ENCODE measurements at regions not wholly inside any gene's neighbourhood (a gene's known extent, or its start where the extent isn't known, plus 50 kb on each side); places are given as distances from the start of the nearest gene placed in this dataset.

DNA sequence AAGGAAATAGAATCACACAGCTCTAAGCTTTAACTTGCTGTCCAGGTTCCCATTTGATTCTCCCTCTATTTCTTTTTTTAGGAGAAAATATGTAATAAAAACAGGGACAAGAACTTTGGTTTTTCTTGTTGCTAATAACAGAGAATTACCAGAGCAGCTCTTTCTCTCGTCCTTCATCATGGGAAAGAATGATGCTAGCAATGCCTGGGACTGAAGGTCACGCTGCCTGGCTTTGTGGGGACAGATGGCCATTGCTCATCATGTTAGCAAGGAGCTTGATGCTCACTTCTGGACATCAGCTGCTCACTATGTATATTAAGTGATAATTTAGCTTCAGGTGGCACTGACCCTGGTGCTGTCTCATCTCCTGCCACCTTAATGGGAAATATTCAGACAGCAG lies 77.3 kb upstream of the AKT3 start:
- TF ChIP-seq, protein P1, sequence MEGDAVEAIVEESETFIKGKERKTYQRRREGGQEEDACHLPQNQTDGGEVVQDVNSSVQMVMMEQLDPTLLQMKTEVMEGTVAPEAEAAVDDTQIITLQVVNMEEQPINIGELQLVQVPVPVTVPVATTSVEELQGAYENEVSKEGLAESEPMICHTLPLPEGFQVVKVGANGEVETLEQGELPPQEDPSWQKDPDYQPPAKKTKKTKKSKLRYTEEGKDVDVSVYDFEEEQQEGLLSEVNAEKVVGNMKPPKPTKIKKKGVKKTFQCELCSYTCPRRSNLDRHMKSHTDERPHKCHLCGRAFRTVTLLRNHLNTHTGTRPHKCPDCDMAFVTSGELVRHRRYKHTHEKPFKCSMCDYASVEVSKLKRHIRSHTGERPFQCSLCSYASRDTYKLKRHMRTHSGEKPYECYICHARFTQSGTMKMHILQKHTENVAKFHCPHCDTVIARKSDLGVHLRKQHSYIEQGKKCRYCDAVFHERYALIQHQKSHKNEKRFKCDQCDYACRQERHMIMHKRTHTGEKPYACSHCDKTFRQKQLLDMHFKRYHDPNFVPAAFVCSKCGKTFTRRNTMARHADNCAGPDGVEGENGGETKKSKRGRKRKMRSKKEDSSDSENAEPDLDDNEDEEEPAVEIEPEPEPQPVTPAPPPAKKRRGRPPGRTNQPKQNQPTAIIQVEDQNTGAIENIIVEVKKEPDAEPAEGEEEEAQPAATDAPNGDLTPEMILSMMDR (IDR thresholded peaks at IDR 0.05; ENCODE audit: control insufficient read depth, insufficient read depth, low read depth, low read length, missing control alignments), result no peak
- H3K4me3 ChIP-seq (ENCODE audit: control insufficient read depth, low read depth, low read length), result no peak overlapping the region
- DNase-seq (ENCODE audit: low read depth), result no peak

DNA sequence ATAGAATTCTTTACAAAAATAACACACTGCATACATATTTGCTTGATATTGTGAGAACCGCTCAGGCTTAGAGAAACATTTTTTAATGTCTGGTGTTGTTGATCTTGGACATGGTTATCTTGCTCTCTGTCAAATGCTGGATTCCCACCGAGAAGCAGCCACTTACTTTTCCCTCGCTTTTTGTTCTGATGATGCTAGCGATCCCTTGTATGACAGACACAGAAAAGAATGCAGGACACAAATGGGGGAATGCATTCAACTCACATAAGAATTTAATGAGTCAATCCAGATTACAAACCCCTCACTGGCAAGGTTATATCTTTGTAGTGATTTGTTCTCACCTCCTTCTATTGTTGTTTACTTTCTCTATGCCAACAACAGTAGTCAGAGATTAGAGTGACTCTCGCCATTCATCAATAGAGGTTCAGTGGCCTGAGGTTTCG lies 76.8 kb upstream of the AKT3 start:
- TF ChIP-seq, protein P1 (IDR thresholded peaks at IDR 0.05; ENCODE audit: control insufficient read depth, insufficient read depth, low read depth, low read length, missing control alignments), result no peak
- peak; percentile 51 for DNase-seq (ENCODE audit: low read depth)
- no peak overlapping the region for H3K4me3 ChIP-seq (ENCODE audit: control insufficient read depth, low read depth, low read length)

DNA sequence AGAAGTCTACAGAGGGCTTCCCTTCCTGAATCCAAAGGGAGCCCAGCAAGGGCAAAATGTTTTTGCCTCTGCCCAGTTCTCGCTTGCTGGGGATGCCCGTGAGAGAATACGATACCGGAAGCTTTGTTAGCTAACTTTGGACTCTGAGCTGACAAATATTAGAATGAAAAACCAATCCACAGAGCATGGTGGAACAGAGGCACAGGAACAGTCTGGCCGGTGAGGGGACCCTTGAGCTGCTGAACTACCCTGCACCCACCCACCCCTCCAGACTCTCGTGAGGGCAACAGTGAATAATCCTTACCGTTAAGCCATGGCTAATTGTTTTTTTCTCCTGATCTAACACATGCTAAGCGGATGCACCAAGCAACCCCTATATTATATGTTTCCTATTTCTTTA lies 76.3 kb upstream of the AKT3 start:
- DNase-seq (ENCODE audit: low read depth), result no peak
- TF ChIP-seq, protein P1 (IDR thresholded peaks at IDR 0.05; ENCODE audit: control insufficient read depth, insufficient read depth, low read depth, low read length, missing control alignments), result no peak
- H3K4me3 ChIP-seq (ENCODE audit: control insufficient read depth, low read depth, low read length), result no peak overlapping the region

DNA sequence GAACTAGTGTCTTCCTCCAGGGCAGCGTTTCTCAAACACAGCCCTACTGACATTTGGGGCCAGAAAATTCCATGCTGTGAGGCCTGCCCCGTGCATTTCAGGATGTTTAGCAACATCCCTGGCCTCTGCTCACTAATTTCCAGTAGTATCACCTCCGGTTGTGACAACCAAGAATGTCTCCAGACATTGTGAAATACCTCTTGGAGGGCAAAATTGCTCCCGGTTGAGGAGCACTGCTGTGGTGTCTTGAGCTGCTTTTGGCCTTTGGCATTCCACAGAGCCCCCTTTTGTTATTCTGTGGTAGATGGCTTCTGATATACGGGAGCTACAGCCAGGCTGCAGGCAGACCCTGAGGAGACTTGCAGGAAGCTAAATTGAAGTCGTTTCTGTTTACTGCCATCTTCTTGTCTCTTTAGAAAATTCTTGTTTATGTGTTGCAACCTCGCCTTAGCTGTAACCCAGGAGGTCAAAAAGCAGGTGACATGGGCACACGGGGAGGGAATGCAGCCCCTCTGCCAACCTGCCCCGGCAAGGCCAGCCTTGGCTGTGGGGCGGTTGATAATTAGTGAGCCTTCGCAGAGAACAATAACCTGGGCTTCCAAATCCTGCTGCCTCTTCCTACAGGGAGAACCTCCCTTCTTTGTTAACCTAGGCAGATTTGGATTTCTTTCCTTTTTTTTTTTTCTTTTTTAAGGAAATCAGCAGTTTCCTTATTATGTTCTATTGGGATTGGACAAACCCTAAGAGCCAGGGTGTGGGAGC lies 74.7 kb upstream of the AKT3 start:
- no peak overlapping the region for H3K4me3 ChIP-seq (ENCODE audit: control insufficient read depth, low read depth, low read length)
- TF ChIP-seq, protein P1 (IDR thresholded peaks at IDR 0.05; ENCODE audit: control insufficient read depth, insufficient read depth, low read depth, low read length, missing control alignments), result no peak
- DNase-seq (ENCODE audit: low read depth), result no peak

DNA sequence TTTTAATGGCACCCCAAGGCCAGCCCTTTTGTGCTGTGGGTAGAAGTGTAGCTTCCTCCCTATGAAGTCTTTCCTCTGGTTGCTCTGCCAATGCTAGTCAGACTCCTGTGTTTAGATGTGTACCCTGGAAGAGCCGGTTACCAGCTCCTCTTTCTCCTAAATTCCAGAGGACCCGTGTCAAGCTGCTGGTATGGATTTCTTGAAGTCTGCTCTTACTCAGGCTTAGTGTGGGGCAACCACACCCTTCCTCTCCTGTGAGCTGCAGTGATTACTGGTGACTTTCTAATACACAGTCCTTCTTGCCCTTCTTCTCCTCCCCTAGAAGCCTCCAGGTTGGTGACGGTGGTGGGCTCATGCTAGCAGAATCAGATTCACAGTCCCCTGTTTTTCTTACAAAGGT lies 74.1 kb upstream of the AKT3 start:
- DNase-seq (ENCODE audit: low read depth), result peak; percentile 16
- TF ChIP-seq, protein P1 (IDR thresholded peaks at IDR 0.05; ENCODE audit: control insufficient read depth, insufficient read depth, low read depth, low read length, missing control alignments), result no peak
- no peak overlapping the region for H3K4me3 ChIP-seq (ENCODE audit: control insufficient read depth, low read depth, low read length)

DNA sequence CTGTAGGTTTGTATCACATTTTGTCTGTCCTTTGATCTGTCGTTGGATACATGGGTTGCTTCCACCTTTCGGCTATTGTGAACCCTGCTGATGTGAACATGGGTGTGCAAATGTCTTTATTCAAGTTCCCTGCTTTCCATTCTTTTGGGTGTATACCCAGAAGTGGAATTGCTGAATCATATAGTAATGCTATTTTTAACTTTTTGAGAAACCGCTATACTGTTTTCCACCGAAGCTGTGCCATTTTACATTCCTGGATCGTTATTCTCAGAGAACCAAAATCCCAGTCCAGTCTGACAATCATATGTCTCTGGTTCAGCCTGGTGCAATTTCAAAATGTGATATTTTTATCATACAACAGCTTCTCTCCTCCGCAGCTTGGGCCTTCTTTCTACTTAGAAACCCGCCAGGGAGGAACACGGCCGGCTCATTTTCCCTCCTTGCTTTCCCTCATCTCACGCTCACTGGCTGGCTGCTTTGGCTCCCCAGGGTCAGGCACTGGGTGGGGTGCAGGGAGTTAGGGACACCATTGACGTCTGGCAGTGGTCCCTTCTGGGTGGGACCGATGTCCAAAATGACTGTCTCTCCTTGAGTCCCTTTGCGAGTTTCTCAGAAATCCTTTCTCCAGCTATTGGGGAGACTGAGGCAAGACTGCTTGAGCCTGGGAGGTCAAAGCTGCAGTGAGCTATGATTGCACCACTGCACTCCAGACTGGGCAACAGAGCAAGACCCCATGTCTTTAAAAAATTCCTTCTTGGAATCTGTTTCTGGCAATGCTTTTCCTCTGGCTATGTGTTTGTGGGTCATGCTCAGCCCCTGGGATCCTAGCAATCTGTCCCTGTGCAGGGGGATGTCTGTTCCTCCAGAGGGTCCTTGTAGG lies 73.5 kb upstream of the AKT3 start:
- H3K4me3 ChIP-seq (ENCODE audit: control insufficient read depth, low read depth, low read length), result no peak overlapping the region
- no peak for DNase-seq (ENCODE audit: low read depth)
- TF ChIP-seq, protein P1 (IDR thresholded peaks at IDR 0.05; ENCODE audit: control insufficient read depth, insufficient read depth, low read depth, low read length, missing control alignments), result no peak
